Right ventricle myocardium superior (tissue), 1 donor: ENCODE measurements at regions not wholly inside any gene's neighbourhood (a gene's known extent, or its start where the extent isn't known, plus 50 kb on each side); places are given as distances from the start of the nearest gene placed in this dataset.

Source experiments
- ATAC-seq: fragments of 200-7000 bp; cut with Tn5 transposase; one replicate; pipeline ENCODE4 v1.9.1; 2020; ENCODE audit warnings: mild to moderate bottlenecking; ENCODE audit not compliant: poor library complexity
- DNase-seq: peaks from one replicate; pipeline ENCODE4 v3.0.0-alpha.2; 2020
- intact Hi-C: fragments of 100-400 bp; cut with DNase I; formaldehyde crosslinking; loops from one replicate; pipeline ENCODE4 v1.11.2; 2022
- donor health status: DM: no; HTN: yes; CAD: no; lungs with severe emphysema.

DNA sequence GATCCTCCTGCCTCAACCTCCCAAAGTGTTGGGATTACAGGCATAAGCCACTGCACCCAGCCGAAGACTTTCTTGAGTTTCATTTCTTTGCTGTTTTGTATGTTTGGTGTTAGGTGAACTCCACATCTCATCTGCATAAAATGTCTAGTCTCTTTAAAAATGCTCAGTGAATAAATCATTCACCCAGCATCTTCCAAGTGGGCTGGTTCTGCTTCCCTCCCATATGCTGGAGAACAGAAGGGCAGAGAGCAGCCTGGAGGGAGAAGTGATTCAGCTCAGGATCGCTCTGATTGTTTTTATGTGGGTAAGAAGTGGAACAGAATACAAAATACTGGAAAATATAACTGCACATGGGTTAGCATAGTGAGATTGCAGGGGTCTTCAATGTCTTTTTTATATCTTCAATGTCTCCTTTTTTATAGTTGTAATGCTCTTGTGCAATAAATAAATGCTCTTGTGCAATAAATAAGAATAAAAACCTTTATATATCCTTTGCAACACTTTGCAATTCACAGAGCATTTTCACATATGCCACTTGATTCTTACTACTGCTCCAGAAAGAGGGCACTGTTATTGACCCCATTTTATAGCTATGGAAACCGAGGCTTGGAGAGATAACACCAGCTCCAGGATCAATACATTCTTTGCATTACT is 253.0 kb upstream of the NCKAP5 start:
- no peak for DNase-seq
- intact Hi-C loops, result no loop called here
- ATAC-seq, result no peak

DNA sequence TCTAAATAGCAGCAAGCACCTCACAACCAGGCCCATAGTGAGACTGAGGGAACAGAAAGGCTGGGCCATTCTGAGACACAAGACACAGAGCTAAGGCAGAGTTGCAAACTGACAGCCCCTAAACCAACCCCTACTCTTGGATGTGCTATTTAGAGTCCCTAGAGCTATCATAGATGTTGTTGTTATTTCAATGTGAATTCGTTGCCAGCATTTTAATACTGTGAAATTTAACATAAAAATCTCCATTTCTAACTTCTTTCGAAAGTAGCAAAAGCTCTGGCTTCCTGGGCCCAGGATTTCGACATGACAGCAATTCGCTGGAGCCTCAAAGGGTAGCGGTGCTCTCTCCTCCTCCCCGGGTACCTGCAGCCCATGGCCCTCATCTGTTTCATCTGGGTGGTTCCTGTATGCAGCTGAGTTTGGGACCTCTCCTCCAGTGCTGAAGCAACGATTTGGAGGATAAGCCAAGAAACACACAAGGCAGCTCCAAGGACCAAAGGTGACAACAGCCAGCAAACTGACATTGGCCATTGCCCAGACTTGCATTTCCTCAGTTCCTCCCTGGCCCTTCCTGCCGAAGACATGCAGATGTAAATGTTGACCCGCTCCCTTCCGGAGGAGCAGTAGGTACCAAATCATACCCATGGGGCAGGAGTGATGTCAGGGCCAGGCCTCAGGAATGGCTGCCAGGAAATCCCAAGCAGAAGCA is 254.4 kb upstream of the NCKAP5 start:
- intact Hi-C loops, result no loop called here
- DNase-seq (no peak), ATAC-seq (no peak)

DNA sequence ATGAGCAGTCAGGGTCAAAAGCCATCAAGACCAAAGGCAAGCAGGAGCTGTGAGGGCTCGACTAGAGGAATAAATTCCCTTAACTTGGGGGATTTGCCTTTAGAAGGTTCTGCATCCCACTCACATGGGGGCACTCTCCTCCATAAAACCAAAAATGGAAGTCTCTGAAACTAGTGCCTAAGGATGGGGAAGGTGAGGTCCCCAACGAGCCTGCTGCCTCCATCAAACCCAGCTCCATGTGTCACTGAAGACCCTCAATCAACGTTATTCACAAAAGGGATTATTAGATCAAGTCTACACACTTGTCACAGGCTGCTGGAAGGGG is 254.9 kb upstream of the NCKAP5 start:
- no peak for ATAC-seq
- intact Hi-C loops, result no loop called here
- no peak for DNase-seq

DNA sequence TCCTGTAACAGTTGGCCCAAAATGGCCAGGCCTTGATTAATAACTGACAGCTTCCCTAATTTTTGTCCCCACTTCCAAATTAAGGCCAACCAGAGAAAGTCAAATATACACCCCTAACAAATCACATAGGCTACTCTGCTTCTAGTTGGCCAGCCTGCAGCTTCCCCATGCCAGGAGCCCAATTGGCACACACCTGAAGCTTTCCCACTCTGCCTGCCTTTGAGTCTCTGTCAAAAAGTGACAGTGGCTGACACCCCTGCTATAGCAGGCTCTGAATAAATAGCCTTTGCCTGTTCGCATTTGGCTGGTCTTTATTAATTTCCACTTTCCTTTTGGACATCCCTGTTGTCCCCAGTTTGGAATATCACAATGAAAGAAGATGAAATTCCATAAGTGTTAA is 256.6 kb upstream of the NCKAP5 start:
- no peak for DNase-seq
- no peak for ATAC-seq
- intact Hi-C loops, result no loop called here

DNA sequence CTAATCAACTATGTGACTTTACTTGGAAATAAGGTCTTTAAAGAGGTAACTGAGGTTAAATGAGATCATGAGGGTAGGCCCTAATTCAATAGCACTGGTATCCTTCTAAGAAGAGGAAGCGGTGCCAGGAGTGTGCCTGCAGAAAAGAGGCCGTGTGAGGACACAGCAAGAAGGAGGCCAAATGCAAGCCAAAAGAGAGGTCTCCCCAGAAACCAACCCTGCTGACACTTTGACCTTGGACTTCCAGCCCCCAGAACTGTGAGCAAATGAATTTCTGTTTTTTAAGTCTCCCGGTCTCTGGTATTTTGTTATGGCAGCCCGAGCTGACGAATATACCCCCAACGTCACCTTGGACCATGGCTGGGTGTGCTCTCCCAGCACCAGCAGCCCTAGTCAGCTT is 257.5 kb upstream of the NCKAP5 start:
- intact Hi-C loops, result no loop called here
- no peak for DNase-seq

DNA sequence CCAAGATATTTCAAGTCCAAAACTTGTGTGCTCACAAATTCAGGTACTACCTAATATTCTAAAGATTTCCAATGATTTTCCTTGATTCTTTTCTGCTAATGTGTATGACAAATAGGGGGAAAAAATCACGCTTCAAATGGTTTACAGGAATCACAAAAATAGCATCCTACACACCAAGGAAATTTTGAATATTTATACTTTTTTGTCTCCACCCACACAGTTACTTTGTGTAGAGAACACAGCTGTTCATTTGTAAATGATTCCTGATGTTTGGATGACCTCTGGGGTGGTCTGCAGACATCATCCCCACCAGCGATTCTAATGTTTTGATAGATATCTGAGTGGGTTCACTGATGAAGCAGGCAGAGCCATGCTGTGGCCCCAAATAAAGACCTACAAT is 260.6 kb upstream of the NCKAP5 start:
- intact Hi-C loops, result no loop called here
- DNase-seq, result no peak
- ATAC-seq, result no peak

More for the DNA sequence above, 257.5 kb upstream of the NCKAP5 start:
- no peak for ATAC-seq

DNA sequence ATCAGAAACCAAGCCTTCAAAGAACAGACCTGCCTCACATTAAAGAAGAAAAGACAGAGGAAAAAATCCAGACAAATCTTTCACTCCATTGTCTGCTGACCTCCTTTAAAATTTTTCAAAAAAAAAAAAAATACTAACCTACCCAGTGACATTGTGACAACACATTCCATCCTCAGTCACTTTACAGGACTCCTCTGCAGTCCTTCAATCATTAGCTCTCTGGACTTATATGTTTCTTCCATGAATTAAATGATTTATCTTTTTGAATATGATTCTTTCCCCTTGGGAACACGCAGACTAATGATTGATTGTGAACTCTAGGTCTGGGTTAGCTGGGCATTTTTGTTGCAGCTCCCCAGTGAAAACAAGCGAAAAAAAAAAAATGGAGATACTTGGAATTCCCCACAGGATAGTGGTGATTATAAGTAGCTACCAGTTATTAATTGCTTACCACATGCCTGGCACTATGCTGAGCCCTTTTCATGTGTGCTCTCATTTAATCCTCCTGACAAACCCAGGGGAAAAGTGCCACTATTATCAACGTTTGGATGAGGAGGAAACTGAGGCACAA is 261.3 kb upstream of the NCKAP5 start:
- intact Hi-C loops, result no loop called here
- ATAC-seq (no peak), DNase-seq (no peak)

DNA sequence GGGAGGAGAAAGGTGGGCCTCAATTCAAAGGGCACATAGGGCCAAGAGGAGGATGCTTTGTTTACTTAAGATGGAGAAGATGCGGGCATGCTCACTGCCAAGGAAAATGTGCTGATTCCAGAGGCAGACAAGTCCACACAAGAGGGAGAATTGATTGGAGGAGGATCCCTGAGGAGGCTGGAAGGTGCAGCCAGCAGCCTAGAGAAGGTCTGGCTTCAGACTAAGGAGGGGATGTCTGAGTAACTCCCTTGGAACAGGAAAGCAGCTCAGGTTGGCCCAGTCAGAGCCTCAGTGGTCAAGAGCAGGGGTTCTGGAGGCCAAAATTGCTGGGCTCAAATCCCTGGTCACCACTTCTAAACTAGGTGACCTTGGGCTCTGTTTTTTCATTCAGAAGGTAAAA is 265.5 kb upstream of the NCKAP5 start:
- intact Hi-C loops, result no loop called here
- ATAC-seq (no peak), DNase-seq (no peak)

DNA sequence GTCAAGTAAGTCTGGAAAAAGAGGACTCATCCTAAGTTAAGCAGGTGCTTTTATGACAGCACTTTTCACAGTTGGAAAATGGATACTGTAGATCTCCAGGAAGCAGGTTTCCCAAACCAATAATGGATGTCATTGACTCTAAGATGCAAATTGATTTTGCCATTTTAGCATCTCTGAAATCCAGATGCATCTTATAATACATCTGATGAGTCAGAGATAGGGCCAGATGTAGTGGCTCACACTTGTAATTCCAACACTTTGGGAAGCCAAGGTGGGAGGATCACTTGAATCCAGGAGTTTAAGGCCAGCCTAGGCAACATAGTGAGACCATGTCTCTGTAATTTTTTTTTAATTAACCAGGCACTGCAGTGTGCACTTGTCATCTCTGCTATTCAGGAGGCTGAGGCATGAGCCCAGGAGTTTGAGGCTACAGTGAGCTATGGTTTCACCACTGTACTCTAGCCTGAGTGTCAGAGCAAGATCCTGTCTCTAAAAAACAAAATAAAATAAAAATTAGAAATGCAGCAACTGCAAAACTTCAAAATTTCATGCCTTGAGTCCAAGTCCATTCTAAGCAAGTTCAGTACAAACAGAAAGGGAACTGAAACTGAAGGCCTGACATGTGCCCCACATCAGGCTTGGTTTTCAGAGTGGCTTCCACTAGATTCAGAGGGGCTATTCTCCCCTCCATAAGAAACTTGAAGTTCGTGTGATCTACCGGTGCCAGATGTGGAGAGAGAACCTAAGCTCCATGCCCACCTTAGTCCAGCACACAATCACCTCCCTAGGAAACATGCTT is 267.8 kb upstream of the NCKAP5 start:
- ATAC-seq, result no peak
- no peak for DNase-seq
- intact Hi-C loops, result no loop called here

DNA sequence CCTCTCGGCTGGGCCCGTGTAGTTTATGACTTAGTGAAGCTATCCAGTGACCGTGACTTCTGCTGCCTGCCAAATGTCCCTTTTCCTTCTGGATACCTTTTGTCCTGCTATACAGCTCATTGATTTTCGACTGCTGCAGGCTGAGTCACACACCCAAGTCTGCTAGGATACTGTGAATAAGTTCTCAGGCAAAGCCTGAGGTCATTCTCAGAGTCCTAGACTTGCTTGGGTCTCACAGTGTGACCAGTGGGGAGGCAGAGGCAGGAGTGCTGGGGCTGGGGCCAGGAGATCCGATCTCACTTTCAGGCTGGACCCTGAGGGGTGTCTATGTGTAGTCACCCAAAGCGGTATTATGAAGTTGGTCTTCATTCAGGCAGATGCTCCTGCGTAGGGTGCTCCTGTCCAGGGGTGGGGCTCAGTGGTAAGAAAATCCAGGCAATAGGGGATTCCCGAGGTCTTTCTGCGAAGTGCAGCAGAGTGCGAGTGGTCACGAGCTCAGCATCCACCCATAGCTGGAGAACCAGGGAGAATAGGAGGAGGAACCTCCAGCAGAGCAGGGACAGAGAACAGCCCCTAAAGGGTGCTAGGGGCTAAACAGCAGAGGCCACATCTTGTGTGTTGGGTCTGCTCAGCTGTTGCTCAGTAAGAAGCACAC is 268.6 kb upstream of the NCKAP5 start:
- DNase-seq (no peak), ATAC-seq (no peak)
- intact Hi-C loops, result no loop called here

DNA sequence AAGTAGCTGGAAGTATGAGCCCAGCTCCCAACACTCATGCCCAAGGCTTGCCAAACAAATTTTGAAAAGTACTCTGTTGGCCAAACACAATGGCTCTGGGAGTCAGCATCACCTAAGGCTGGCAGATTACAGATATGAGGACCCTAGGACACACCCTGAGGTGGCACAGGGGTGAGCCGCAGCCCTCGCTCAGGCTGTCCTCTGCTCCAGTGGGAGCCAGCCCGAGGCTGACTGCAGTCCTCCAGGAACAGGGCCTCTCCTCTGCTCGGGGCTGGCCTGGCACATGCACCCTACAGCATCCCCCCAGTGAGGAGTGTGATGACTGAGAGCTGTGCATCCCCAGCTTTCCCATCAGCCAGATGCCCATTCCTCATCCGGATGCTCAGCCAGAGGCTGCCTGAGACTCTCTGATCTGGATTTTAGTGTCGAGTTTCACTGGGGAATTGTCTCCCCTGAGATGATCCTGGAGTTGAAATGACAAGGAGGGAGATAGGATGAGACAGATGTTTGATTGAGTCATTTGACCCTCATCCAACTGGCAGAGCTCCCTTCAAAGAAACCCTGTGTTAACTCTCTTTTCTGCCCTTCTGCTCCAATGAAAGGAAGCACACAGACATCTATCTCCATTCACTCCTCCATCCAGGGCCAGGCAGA is 269.3 kb upstream of the NCKAP5 start:
- intact Hi-C loops, result no loop called here
- DNase-seq, result no peak
- no peak for ATAC-seq

DNA sequence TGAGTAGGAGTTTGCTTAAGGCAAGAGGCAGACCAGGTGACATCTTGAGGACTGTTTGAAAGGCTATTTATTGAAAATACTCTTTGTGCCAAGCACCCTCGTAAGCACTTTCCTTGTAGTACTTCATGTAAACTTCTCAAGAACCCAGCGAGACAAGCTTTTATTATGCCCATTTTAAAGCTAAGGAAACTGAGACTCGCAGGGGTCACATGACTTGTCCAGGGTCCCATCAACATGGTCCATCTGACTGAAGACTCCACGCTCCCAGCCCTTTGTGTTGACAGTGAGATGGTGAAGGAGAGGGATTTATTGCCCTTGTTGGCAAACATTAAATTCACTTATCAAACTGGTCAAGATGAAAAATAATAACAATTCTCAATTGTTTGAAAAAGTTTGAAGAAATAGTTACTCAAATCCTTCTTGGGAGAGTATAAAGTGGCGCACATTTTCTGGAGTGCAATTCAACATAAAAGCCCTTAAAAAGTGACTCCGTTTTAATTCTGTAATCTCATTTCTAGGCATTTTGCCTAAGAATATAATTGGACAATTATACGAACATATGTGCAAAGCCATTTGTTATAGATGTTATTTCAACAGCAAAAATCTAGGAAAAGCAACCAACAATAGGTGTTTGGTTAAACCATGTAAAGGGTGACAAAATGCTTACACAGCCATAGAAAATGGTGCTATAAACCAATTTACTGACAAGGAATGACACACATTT is 270.5 kb upstream of the NCKAP5 start:
- DNase-seq (no peak), ATAC-seq (no peak)
- intact Hi-C loops, result no loop called here

DNA sequence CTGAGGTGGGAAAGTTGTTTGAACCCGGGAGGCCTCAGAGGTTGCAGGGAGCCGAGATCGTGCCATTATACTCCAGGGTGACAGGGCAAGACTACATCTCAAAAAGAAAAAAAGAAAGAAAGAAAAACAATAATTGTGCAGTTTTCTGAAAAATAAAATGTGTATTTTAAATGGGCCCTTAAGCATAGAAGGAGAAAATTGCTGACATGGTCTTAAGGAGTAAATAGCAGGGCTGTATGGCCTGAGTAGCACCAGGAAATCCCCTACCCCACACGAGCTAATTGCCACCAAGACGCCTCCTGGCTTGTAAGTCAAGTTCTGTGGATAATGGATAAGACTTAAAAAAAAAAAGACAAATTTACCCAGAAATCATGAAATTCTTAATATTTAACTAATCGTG is 271.4 kb upstream of the NCKAP5 start:
- DNase-seq, result no peak

DNA sequence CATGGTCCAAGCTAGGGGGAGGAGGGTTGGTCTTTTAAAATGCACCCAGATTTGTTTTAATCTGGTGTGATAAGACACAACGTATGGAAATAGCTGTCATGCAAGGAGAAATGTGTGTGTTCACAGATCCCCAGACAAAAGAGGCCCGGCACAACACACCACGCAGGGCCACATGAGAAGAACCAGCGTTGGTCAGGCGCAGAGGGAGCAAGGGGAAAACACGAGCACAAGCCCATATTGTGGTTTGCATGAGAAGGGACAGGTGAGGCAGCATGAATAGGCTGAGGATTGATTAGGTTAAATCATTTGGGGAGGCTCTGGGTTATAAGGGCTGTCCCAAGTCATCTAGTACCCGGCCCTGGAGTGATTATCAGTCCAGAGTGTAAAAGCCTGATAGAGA is 272.5 kb upstream of the NCKAP5 start:
- ATAC-seq, result no peak
- DNase-seq, result no peak
- intact Hi-C loops, result loop anchor here (5.0 kb wide), 1 partner anchor 1293 kb away; no protein-coding TSS in a partner anchor

More for the DNA sequence above, 271.4 kb upstream of the NCKAP5 start:
- no peak for ATAC-seq
- intact Hi-C loops, result loop anchor here (5.0 kb wide), 1 partner anchor 1292 kb away; no protein-coding TSS in a partner anchor

DNA sequence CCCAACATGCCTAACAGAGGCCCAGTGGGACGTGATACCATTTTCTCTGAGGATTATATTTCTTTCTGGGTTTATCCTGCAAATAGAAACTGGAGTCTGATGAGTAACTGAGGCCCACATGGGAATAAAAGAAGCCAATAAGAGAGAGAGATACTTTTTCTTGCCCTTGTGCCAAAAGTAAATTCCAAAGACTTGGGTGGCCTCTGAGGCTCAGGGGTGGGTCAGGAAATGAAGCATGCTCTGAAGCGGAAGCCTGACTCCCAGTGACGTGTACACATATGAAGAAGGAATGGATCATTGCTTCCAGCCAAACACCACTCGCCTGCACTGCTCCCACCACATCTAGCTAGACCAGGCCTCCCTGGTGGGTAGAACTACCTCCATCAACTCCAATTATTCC is 273.6 kb upstream of the NCKAP5 start:
- intact Hi-C loops, result loop anchor here (5.0 kb wide), 1 partner anchor 1295 kb away; no protein-coding TSS in a partner anchor
- ATAC-seq, result peak; percentile 59
- no peak for DNase-seq

DNA sequence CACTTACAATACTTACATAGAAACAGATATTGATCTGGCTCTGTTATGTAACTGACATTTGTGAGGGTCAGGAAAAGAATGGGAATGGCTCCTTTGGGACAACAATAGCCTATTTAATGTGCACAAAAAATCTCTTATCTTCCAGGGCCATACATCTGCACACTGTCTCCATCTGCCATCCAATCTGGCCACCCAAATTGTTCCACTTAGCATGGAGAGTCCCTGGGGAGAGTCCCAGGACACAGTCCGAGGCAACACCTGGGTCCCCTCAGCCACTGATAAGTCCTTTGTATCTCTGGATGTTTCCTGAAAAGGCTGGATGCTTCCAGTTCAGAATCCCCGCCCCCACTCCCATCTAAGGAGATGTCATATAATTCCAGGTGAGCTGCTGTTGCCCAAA is 274.2 kb upstream of the NCKAP5 start:
- intact Hi-C loops, result loop anchor here (5.0 kb wide), 1 partner anchor 1295 kb away; no protein-coding TSS in a partner anchor
- ATAC-seq, result no peak

DNA sequence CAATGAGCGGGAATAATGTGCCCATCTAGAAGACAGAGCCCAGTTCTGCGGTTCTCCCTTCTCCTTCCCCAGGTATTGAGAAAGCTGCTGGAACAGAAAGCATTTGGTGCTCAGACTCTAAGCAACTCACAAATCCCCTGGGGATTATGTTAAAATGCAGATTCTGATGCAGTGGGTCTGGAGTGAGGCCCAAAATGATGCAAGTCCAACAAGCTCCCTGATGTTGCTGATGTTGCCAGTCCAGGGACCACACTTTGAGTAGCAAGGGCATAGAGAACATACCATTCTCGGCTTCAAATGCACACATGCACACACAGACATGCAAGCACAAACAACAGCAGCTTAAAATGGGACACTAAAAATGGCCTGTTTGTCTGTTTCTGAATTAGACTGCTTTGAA is 274.8 kb upstream of the NCKAP5 start:
- no peak for ATAC-seq
- no peak for DNase-seq
- intact Hi-C loops, result loop anchor here (5.0 kb wide), 1 partner anchor 1296 kb away; no protein-coding TSS in a partner anchor

More for the DNA sequence above, 274.2 kb upstream of the NCKAP5 start:
- no peak for DNase-seq

DNA sequence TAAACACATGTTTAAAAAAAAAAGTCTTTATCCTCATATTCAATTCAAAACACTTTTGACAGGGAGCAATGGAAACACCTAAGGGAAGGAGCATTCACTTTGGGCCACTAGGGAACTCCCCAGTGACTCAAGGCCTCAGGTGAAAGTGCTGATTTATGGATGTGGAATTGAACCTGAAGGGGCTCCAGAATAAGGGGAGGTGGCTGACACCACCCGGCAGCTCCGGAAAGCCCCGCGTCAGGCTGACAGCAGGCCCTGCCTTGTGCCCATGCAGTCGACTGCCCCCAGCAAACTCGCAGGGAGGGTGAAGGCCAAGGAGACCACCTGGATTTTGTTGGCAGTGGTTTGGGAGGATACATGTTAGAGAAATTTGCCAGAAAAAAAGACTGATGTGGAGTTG is 275.3 kb upstream of the NCKAP5 start:
- intact Hi-C loops, result loop anchor here (5.0 kb wide), 1 partner anchor 1296 kb away; no protein-coding TSS in a partner anchor
- DNase-seq (no peak), ATAC-seq (no peak)
